ENCODE measurements at regions not wholly inside any gene's neighbourhood (a gene's known extent, or its start where the extent isn't known, plus 50 kb on each side); places are given as distances from the start of the nearest gene placed in this dataset.
"Not testable (repeated sequence)": the region's sequence is repeated elsewhere in the genome, so short reads cannot be mapped to it uniquely, and the experiment has no call there.

DNA sequence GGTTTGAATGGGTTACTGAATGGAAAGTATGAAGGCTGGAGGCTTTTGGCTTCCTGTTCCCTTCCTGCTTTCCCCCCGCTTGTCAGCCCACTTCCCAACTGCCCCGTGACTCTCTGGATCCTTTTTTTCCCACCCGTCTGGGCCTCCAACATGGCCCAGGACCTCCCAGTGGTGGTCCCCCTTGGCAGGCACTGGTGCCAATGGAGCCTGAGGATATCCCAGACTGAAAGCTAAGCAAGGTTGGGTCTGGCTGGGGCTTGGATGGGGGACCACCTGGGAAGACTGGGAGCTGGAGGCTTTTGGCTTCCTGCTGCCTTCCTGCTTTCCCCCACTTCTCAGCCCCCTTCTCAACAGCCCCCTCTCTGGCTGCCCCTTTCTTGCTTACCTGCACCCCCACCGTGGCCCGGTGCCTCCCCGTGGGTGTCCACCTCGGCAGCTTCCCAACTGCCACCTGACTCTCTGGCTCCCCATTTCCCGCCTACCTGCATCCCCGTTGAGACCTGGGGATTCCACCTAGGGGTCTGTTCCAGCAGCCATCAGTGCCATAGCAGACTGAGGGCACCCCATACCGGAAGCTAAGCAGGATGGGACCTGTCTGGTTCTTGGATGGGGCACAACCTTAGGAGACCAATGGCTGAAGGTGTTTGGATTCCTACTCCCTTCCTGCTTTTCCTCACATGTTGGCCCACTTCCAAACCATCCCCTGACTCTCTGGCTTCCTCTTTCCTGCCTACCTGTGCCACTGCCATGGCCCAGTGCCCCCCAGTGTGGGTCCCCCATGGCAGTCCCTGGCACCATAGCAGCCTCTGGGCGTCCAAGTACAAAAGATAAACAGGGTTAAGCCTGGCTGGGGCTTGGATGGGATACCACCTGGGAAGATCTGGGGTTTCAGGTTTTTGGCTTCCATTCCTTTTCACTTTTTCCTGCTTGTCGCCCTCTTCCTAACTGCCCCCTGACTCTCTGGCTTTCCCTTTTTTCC lies 2295.3 kb downstream of the TP53TG3F start:
- DNase-seq, result no peak

DNA sequence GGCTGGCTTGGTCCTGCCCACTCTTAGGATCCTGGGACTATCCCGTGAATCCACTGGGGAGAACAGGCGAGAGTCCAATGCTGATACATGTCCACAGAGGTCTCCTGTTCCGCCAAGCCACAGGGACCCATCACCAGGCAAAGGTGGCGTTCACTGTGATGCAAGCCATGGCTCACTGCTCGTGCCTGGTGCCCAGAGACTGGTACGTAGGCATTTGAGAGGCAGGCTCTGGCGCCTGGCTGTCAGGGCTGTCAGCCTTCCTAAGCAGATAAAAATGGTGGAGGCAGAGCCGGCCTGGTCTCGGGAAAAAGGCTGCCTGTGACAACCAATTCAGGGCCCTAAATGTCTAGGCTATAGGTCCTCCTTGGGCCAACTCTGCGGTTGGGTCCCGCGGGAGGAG lies 2329.0 kb downstream of the TP53TG3F start:
- DNase-seq, result no peak

DNA sequence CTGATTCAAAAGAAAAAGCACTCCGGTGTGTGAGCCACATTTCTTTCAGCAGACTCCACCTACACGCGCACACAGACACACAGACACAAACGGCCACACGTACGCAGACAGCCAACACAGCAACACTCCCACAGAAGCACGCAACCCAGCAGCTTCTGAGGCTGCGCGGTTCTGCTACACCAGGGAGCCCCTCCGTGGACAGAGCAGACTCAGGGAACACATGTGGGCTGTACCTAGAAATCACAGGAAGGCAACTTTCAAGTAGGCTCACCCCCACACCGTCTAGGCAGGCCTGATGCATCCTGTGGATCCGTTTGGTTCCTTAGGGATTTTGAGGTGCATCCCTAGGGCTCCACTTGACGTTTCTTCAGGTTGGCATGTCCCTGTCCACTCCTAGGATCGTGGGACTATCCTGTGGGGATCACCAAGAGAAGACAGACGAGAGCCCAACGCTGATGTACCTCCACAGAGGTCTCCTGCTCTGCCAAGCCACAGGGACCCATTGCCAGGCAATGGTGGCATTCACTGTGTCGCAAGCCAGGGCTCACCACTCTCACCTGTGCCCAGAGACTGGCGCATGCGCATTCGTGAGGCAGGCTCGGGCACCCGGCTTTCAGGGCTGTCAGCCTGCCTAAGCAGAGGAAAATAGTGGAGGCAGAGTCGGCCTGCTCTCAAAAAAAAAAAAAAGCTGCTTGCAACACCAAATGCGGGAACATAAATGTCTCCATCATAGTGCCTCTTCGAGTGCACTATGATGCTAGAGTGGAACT lies 2333.3 kb downstream of the TP53TG3F start:
- no peak for DNase-seq

GRCh38 chr16:35793601-35794000 lies 2334.2 kb downstream of the TP53TG3F start:
- no peak for DNase-seq

- no peak for DNase-seq
Measured at GRCh38 chr16:35794896-35795295, 2335.5 kb downstream of the TP53TG3F start.

GRCh38 chr16:35795361-35796029 lies 2336.1 kb downstream of the TP53TG3F start:
- peak; percentile 28 for DNase-seq

- no peak for DNase-seq
Measured at GRCh38 chr16:35797811-35798210, 2338.4 kb downstream of the TP53TG3F start.

DNA sequence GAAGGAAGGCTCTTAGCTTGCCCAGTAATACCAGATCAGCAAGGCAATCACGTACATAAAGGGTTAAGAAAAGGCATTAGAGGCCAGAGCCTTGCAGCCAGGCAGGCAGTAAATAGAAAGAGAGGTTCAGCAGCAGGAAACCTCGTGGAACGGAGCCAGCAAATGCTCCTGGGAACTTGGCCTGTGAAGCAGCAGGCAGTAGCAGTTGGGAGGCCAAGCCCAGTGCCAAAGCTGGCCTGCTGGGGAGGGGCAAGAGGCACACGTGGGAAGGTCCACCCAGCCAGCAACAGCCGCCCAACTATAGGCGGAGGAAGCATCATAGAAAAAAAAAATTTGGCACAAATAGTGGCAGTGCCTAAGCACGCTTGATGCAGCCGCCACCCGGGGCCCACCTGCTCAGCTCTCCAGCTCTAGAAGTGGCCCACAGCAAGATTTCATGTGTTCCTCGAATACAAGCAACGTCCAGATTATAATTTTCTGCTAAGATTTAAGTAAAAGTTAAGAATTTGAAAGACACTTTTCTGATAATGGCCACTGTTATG lies 2339.5 kb downstream of the TP53TG3F start:
- peak; percentile 37 for DNase-seq

- not testable (repeated sequence) for DNase-seq
Measured at GRCh38 chr16:35804465-35804864, 2345.1 kb downstream of the TP53TG3F start.

DNA sequence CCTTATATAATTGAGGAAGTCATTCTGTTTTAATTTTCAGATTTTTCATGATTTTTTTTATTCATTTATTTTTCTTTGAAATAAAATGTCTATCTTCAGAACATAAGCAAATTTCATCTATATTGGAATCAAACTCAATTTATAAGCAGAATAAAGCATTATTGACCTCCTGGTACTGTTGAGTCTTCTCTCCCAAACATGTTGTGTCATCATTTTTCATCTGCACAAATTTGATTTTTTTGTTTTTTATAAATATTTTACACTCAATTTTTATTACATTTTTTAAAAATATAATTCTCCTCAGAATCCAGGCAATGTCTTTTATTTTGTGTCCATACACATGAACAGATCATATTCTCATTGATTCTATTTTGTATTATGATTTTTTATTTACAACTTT lies 2363.9 kb downstream of the TP53TG3F start:
- DNase-seq, result no peak

GRCh38 chr16:35841632-35842031 lies 2382.2 kb downstream of the TP53TG3F start:
- DNase-seq, result no peak

- DNase-seq, result no peak
Measured at GRCh38 chr16:35862242-35862641, 2402.8 kb downstream of the TP53TG3F start.

DNA sequence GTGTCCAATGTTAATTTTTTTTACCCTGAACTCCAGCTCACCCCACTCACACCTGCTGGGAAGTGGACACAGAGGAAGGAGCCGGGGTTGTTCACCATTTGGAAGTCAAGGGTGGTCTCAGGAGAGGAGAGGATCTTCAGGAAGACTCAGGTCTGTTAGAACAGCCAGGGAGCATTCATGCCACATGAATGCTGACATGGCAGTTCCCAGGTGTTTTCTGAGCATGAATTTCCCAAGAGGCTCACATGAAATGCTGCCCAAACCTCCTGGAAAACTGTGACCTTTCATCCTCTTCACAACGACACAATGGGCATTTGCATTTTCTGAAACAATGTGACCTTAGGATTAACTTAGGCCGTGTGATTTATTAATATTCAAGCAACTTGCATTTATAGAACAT lies 2409.2 kb downstream of the TP53TG3F start:
- no peak for DNase-seq

GRCh38 chr16:35873472-35873871 lies 2414.1 kb downstream of the TP53TG3F start:
- DNase-seq, result no peak

- DNase-seq, result no peak
Measured at GRCh38 chr16:35881654-35882053, 2422.2 kb downstream of the TP53TG3F start.

DNA sequence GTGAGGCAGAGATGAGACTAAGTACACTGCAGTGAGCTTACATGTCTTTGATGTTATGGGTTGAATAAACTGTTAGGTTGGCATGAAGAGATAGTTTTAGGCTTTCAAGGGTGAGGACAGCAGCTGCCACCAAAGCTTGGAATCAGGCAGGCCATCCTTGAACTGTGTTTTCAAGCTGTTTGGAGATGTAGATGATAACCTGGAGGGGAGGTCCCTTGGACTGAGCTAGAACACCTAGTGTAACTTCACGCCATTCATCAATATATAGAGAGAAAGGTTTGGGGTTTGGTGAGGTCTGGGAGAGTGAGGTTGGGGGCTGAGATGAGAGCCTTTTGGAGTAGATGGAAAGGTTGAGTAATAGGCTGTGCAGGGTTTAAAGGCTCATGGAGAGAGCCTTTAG lies 2447.0 kb downstream of the TP53TG3F start:
- DNase-seq, result no peak

DNA sequence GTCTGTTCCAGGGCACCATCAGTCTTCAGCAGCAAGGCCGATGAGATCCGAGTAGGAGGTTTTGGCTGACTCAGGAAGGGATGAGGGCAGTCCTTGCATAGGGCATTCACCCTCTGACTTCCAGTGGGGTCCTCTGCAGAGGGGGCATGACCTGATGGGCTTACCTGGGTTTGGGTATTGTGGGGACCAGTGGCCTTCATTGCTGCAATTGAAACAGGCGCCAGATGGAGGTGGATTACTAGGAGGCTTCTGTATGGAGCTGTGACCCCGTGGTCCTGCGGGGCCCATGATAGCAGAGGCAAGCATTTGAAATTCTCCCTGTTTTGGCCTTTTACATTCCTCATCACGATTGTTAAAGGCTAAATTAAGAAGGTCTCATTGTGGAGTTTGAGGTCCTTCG lies 2448.7 kb downstream of the TP53TG3F start:
- DNase-seq, result no peak

DNA sequence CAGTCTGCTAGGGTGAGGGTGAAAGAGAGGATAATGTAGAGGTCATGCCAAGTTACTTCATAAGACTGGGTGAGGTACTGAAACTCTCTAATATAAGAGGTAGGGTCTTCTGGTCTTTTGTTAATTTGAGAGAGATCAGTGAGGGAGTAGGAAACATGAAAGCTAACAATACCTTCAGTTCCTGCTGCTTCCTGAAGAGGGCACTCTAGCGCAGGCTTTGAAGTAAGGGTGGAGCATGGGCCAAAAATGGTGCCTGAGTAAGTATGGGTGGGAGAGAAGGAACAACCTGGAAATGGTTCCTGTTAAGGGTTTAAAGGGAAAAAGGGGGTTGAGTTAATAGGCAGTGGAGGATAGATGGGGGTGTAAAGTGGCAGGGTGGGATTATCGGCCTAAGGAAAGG lies 2449.5 kb downstream of the TP53TG3F start:
- no peak for DNase-seq

DNA sequence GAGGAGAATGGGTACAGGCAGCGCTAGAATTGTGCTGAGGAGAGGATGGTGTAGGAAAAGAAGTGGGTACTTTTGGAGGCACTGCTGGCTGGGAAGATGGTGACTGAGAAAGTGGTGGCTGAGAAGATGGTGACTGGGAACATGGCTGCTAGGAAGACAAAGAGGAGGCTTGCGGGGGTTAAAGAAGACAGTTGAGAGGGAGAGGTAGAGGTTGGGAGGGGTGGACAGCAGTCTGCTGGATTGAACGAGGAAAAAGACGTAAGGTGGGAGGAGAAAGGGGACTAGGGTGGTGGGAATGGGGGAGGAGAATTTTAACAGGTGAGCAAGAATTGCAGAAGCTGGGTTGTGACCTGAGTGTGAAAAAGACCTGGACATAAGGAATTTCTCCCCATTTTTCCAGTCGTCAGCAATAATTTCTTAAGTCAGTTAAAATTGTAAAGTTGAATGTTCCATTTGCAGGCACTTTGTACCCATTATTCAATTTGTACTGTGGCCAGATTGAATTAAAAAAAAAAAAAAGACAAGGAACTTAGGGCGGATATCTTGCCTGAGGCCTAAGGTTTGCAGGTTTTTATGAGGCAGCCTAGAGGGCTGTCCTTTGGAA lies 2450.0 kb downstream of the TP53TG3F start:
- DNase-seq, result no peak

- DNase-seq, result no peak
Measured at GRCh38 chr16:35910409-35910808, 2451.0 kb downstream of the TP53TG3F start.

DNA sequence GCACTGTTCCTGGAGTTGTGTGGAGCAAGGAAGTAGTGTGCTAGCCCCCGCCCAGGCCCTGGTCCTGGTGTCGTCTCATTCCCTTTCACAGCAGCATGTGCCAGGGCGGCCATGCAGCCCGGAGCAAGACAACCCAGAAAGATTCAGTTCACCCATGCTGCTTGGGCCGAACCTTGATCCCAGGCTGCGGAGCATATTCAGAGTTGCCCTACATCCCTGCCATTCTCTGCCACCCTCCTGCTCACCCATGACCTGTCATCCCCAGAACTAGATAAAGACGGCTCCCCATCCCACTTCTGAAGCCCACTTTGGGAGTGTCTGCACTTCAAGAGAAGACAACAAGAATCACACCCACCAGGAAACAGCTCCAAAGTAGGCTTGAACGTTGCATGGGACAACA lies 2452.5 kb downstream of the TP53TG3F start:
- DNase-seq, result no peak

GRCh38 chr16:35931722-35932121 lies 2472.3 kb downstream of the TP53TG3F start:
- no peak for DNase-seq
